Activated CD8-positive, alpha-beta memory T cell treated with anti-CD3 and anti-CD28 coated beads, Interleukin-2, amount 50 U/mL, for 1 hour (primary cell): ENCODE measurements at regions not wholly inside any gene's neighbourhood (a gene's known extent, or its start where the extent isn't known, plus 50 kb on each side); places are given as distances from the start of the nearest gene placed in this dataset.
"Not testable (repeated sequence)": the region's sequence is repeated elsewhere in the genome, so short reads cannot be mapped to it uniquely, and the experiment has no call there.

Experiments
- DNase-seq: peaks from one replicate; pipeline ENCODE4 v3.0.0-alpha.2; 2020; ENCODE audit errors: extremely low read depth

GRCh38 chr7:131131746-131132431 lies 195.8 kb upstream of the MKLN1 start:
- DNase-seq = no peak

- DNase-seq = no peak
Measured at GRCh38 chr7:131139462-131139861, 188.2 kb upstream of the MKLN1 start.

- no peak for DNase-seq
Measured at GRCh38 chr7:131141443-131141967, 186.2 kb upstream of the MKLN1 start.

- DNase-seq = no peak
Measured at GRCh38 chr7:131143869-131144268, 183.8 kb upstream of the MKLN1 start.

- DNase-seq = no peak
Measured at GRCh38 chr7:131145026-131145425, 182.7 kb upstream of the MKLN1 start.

GRCh38 chr7:131145770-131146169 lies 181.9 kb upstream of the MKLN1 start:
- DNase-seq = no peak

GRCh38 chr7:131147604-131148003 lies 180.1 kb upstream of the MKLN1 start:
- DNase-seq = no peak

- DNase-seq = no peak
Measured at GRCh38 chr7:131148258-131148657, 179.4 kb upstream of the MKLN1 start.

GRCh38 chr7:131148708-131149428 lies 178.8 kb upstream of the MKLN1 start:
- no peak for DNase-seq

- no peak for DNase-seq
Measured at GRCh38 chr7:131149429-131149773, 178.3 kb upstream of the MKLN1 start.

- DNase-seq = no peak
Measured at GRCh38 chr7:131149840-131150239, 177.8 kb upstream of the MKLN1 start.

GRCh38 chr7:131151034-131151433 lies 176.6 kb upstream of the MKLN1 start:
- no peak for DNase-seq

- no peak for DNase-seq
Measured at GRCh38 chr7:131152766-131153165, 174.9 kb upstream of the MKLN1 start.

- DNase-seq = no peak
Measured at GRCh38 chr7:131154380-131154779, 173.3 kb upstream of the MKLN1 start.

- DNase-seq = no peak
Measured at GRCh38 chr7:131157530-131158243, 170.0 kb upstream of the MKLN1 start.

- DNase-seq = not testable (repeated sequence)
Measured at GRCh38 chr7:131158244-131158636, 169.4 kb upstream of the MKLN1 start.

GRCh38 chr7:131159961-131160361 lies 167.7 kb upstream of the MKLN1 start:
- no peak for DNase-seq

- DNase-seq = no peak
Measured at GRCh38 chr7:131161103-131161502, 166.6 kb upstream of the MKLN1 start.

GRCh38 chr7:131164025-131164925 lies 163.4 kb upstream of the MKLN1 start:
- DNase-seq = no peak

GRCh38 chr7:131166066-131166465 lies 161.6 kb upstream of the MKLN1 start:
- DNase-seq = no peak

- no peak for DNase-seq
Measured at GRCh38 chr7:131170440-131171271, 157.0 kb upstream of the MKLN1 start.
